A549 (cell line): ENCODE measurements at regions not wholly inside any gene's neighbourhood (a gene's known extent, or its start where the extent isn't known, plus 50 kb on each side); places are given as distances from the start of the nearest gene placed in this dataset.
"Not testable (repeated sequence)": the region's sequence is repeated elsewhere in the genome, so short reads cannot be mapped to it uniquely, and the experiment has no call there.

Experiments
- CTCF ChIP-seq: fragments of >200 bp; sonication (Bioruptor Twin); formaldehyde crosslinking; IDR thresholded peaks from 3 replicates; pipeline ENCODE4 v1.5.1; 2016
- EHMT2 ChIP-seq: fragments of 200-600 bp; sonication (generic); IDR thresholded peaks from 2 replicates; pipeline ENCODE4 v1.6.1; 2016; ENCODE audit warnings: antibody characterized with exemption, low read depth, mild to moderate bottlenecking, moderate library complexity
- ELK1 ChIP-seq: fragments of 150-350 bp; IDR thresholded peaks from 2 replicates; pipeline ENCODE4 v1.6.1; 2014; ENCODE audit warnings: low read depth, mild to moderate bottlenecking, low read length
- EP300 ChIP-seq, 2 experiments: fragments of >200 bp; sonication (Bioruptor Twin); formaldehyde crosslinking; IDR thresholded peaks; 2 replicates in 1 of 2; 3 replicates in 1 of 2; pipeline ENCODE4 v1.6.1; 2016 to 2017
- HDAC2 ChIP-seq: fragments of 200-600 bp; sonication (generic); IDR thresholded peaks from 2 replicates; pipeline ENCODE4 v1.6.1; 2016
- MAZ ChIP-seq: fragments of 150-350 bp; IDR thresholded peaks from 2 replicates; pipeline ENCODE4 v1.6.1; 2014; ENCODE audit warnings: antibody characterized with exemption, low read depth, low read length, borderline replicate concordance
- MYC ChIP-seq: IDR thresholded peaks from 2 replicates; pipeline ENCODE4 v1.6.1; 2012; ENCODE audit warnings: mild to moderate bottlenecking, inconsistent platforms, low read length, improper control_type of control experiment, borderline replicate concordance
- POLR2A ChIP-seq: IDR thresholded peaks from 2 replicates; pipeline ENCODE4 v1.6.1; 2012; ENCODE audit warnings: mild to moderate bottlenecking, low read length
- RAD21 ChIP-seq, 2 experiments: fragments of >200 bp in 1 of 2; sonication (Bioruptor Twin) in 1 of 2; formaldehyde crosslinking in 1 of 2; IDR thresholded peaks in 1 of 2; conservative IDR thresholded peaks in 1 of 2; 2 replicates in 1 of 2; 3 replicates in 1 of 2; pipeline ENCODE4 v1.6.1; 2012 to 2018; ENCODE audit warnings: inconsistent platforms in 1 of 2
- RARB ChIP-seq: fragments of 250-450 bp; sonication (Bioruptor Pico); IDR thresholded peaks from 2 replicates; pipeline ENCODE4 v1.8.0; 2021; ENCODE audit warnings: mild to moderate bottlenecking, moderate library complexity
- REST ChIP-seq: fragments of 200-600 bp; sonication (generic); IDR thresholded peaks from 2 replicates; pipeline ENCODE4 v1.6.1; 2016; ENCODE audit warnings: antibody characterized with exemption, mild to moderate bottlenecking, moderate library complexity
- RNF2 ChIP-seq: fragments of 200-600 bp; sonication (generic); IDR thresholded peaks from 2 replicates; pipeline ENCODE4 v1.6.1; 2016; ENCODE audit warnings: low read depth, mild to moderate bottlenecking, antibody characterized with exemption, moderate library complexity, borderline replicate concordance
- ZNF302 ChIP-seq: fragments of 250-450 bp; sonication (Bioruptor Pico); IDR thresholded peaks from 2 replicates; pipeline ENCODE4 v1.9.0; 2021; ENCODE audit warnings: inconsistent platforms, mild to moderate bottlenecking, moderate library complexity

GRCh38 chr5:18617191-18617590, 982.9 kb downstream of the TAF11L14 start:
- not testable (repeated sequence) for TF ChIP-seq CTCF; EP300 (IDR thresholded peaks at IDR 0.05); POLR2A; ELK1; REST; MYC; RAD21 (conservative IDR thresholded peaks at IDR 0.05 in 1 of 2, IDR thresholded peaks at IDR 0.05 in 1 of 2); ZNF302 (CRISPR knock-in tag); RNF2; EHMT2; HDAC2; RARB (CRISPR knock-in tag); MAZ
